ENCODE measurements at regions not wholly inside any gene's neighbourhood (a gene's known extent, or its start where the extent isn't known, plus 50 kb on each side); places are given as distances from the start of the nearest gene placed in this dataset.

DNA sequence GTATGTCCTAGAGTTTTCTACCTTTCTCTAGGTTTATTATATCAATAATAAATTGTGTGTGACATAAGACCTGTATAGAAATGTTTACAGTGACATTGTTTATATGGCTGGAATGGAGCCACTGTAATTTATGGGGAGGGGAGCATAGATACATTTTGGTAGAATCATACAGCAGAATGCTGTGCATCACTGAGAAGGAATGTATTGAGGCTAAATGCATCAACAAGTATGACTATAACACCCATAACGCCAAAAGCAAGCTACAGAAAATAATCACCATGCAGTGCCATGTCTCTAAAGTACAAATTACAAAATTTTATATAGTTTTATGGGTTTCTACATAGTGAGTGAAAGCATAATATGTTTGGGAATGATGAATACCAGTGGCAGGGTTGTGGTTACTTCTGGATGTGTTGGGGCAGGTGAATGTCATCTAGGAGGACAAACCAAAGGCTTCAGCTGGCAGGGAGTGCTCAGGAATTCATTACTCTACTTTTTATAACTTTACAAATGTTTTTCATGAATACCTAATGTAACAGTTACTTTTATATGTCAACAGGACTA, 226.0 kb upstream of the NETO1 start:
- TF ChIP-seq CTCF (IDR thresholded peaks at IDR 0.05; ENCODE audit: extremely low read depth, missing control alignments), result no peak

DNA sequence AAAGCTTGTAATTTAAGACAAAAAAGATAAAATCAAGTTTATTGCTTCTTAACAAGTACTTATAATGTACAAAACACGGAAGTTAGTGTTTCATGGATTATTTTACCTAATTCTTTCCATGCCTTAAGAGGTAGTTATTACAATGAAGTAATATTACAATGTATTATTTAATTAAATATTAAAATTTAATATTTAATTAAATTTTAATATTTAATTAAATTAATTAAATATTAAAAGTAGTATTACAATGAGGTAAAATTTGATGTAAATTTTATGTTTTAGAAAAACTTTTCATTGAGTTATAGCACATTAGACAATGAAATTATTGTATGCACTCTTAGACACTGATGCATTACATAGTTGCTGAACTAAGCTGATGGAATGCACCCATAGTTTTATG, 220.7 kb upstream of the NETO1 start:
- no peak for DNase-seq (ENCODE audit: low spot score)
- TF ChIP-seq CTCF (IDR thresholded peaks at IDR 0.05; ENCODE audit: extremely low read depth, missing control alignments), result no peak

More for the DNA sequence above, 226.0 kb upstream of the NETO1 start:
- DNase-seq (ENCODE audit: low spot score), result no peak

DNA sequence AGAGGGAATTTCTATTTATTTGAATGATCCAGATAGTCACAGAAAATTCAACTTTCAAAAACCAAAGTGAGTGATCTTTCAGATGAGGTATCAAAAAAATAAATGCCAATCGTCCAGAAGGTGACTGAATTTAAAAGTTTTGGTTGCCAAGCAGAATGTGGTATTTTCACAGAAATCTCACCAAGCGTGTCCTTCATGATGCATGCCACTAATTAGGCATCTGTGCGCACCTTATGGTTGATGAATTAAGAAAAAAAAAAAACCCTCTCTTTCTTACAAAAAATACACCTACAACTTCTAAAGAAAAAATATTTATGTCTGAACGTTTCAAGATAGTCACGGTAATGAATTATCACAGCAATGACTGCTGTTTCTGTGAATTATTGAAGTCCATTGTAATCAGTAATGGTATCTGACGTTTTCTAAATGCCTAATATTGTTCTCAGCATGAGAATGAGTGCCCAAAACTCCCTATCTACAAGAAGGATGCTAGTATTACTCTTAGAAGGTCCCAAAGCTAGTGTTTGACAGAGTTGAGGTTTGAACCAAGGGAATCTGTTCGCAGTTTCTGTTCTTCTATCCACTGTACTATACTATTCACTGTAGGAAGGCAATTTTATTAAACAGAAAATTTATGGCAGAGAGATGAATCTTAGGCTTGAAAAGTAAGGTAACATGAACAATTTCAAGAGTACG, 219.6 kb upstream of the NETO1 start:
- DNase-seq (ENCODE audit: low spot score), result no peak
- no peak for TF ChIP-seq CTCF (IDR thresholded peaks at IDR 0.05; ENCODE audit: extremely low read depth, missing control alignments)

- DNase-seq (ENCODE audit: low spot score), result no peak
- no peak for TF ChIP-seq CTCF (IDR thresholded peaks at IDR 0.05; ENCODE audit: extremely low read depth, missing control alignments)
Observed at GRCh38 chr18:73079920-73080319, 212.1 kb upstream of the NETO1 start.

DNA sequence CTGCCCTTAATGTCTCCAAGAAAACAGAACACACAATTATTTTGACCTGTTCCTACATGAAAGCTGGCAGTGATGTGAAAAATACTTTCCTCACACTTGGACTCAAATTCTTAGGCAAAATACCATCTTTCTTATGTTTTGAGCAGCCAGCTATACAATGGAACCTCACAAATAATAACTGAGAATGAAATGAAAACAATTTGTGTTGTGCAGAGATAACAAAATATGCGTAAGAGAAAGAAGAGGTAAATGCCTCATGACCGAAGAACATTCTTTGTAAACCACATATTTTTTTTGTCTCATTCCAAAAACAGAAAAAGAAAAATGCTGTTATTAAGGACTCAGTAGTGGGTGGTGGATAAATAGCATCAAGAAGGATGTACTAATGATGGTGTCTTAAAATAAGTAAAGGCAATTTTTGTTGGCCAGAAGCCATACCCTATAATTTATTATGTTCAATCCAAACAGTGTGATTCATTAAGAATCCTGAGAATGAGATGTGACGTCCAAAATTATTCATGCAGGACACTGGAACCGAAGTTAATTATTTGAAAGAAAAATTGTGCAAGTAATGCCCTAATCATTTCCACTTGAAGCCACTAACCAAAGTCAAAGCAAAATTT, 193.0 kb upstream of the NETO1 start:
- no peak for DNase-seq (ENCODE audit: low spot score)

DNA sequence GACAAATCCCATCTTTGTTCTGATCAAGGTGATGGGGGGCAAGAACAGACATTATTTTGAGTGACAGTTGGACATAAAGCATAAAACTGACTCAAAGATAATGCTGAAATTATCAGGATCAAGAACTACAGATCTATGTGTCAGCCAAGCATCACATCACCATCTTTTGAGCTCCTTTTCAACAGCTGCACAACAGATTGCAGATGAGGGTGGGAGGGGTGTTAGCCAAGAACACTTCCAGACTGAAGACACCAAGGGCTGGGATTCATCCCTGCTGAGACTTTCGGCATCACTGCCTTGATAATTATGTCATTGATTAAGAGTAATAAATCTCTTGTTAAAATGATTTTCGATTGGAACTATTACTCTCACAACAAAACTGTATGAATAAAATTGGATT, 191.5 kb upstream of the NETO1 start:
- DNase-seq (ENCODE audit: low spot score), result no peak
- no peak for TF ChIP-seq CTCF (IDR thresholded peaks at IDR 0.05; ENCODE audit: extremely low read depth, missing control alignments)

More for the DNA sequence above, 193.0 kb upstream of the NETO1 start:
- no peak for TF ChIP-seq CTCF (IDR thresholded peaks at IDR 0.05; ENCODE audit: extremely low read depth, missing control alignments)

DNA sequence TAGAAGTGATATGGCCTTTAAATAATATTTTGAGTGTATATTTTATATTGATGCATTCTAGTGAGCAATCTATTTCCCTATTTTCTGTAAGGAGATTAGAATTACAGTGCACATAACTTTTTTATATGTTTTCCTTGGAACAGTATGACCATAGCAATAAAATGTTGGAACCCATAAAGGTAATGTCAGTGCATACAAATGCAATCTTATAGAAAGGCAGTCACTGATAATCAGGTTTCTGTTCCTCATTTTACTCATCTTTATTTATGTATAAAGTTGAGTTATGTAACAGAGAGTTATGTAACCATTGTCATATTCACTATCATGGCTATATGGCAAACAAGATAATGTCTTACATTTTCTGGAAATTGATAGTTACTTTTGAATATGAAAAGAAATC, 179.9 kb upstream of the NETO1 start:
- no peak for TF ChIP-seq CTCF (IDR thresholded peaks at IDR 0.05; ENCODE audit: extremely low read depth, missing control alignments)
- DNase-seq (ENCODE audit: low spot score), result no peak
